Neural cell (in vitro differentiated cells): ENCODE measurements at regions not wholly inside any gene's neighbourhood (a gene's known extent, or its start where the extent isn't known, plus 50 kb on each side); places are given as distances from the start of the nearest gene placed in this dataset.

Experiments
- H2AFZ ChIP-seq: fragments of 200-600, 300-800 bp; sonication (generic), shearing (Covaris generic); 2 replicates; pipeline ENCODE4 v1.6.0; 2014; ENCODE audit warnings: low read depth, mild to moderate bottlenecking, antibody characterized with exemption, low read length, moderate library complexity
- H3F3A ChIP-seq: fragments of 200-600 bp; shearing (Covaris generic); 2 replicates; pipeline ENCODE4 v1.6.1; 2016; ENCODE audit warnings: mild to moderate bottlenecking, moderate library complexity, mixed read lengths, antibody characterized with exemption, low read length; ENCODE audit not compliant: insufficient read depth, poor library complexity, severe bottlenecking
- H3K27ac ChIP-seq: fragments of 200-600, 300-800 bp; sonication (generic), shearing (Covaris generic); 2 replicates; pipeline ENCODE4 v1.5.1; 2014; ENCODE audit warnings: mild to moderate bottlenecking, low read length, moderate library complexity
- H3K27me3 ChIP-seq: fragments of 300-800, 200-600 bp; sonication (generic), shearing (Covaris generic); 2 replicates; pipeline ENCODE4 v1.6.0; 2014; ENCODE audit warnings: mild to moderate bottlenecking, low read depth, low read length, moderate library complexity; ENCODE audit not compliant: insufficient read depth
- H3K36me3 ChIP-seq: fragments of 300-800, 200-600 bp; sonication (generic), shearing (Covaris generic); 2 replicates; pipeline ENCODE4 v1.5.1; 2014; ENCODE audit warnings: mild to moderate bottlenecking, antibody characterized with exemption, low read length, moderate library complexity; ENCODE audit not compliant: insufficient read depth
- H3K4me2 ChIP-seq: fragments of 300-800, 200-600 bp; sonication (generic), shearing (Covaris generic); 2 replicates; pipeline ENCODE4 v1.6.0; 2014; ENCODE audit warnings: mild to moderate bottlenecking, low read length
- H3K4me3 ChIP-seq: fragments of 300-800, 200-600 bp; sonication (generic), shearing (Covaris generic); 2 replicates; pipeline ENCODE4 v1.5.1; 2014; ENCODE audit warnings: mild to moderate bottlenecking, low read length, moderate library complexity
- H3K79me2 ChIP-seq: fragments of 200-600 bp; shearing (Covaris generic); replicated peaks from 2 replicates; pipeline ENCODE4 v1.6.0; 2014; ENCODE audit warnings: mild to moderate bottlenecking, low read length, moderate library complexity; ENCODE audit not compliant: insufficient read depth
- H3K9ac ChIP-seq: fragments of 300-800, 200-600 bp; sonication (generic), shearing (Covaris generic); 2 replicates; pipeline ENCODE4 v1.6.1; 2016; ENCODE audit warnings: mild to moderate bottlenecking, low read length, mixed read lengths
- H3K9me2 ChIP-seq: fragments of 200-600 bp; shearing (Covaris generic); 2 replicates; pipeline ENCODE4 v1.6.1; 2016; ENCODE audit warnings: mild to moderate bottlenecking, low read length, mixed read lengths; ENCODE audit not compliant: insufficient read depth
- H3K9me3 ChIP-seq: fragments of 200-600, 300-800 bp; sonication (generic), shearing (Covaris generic); 2 replicates; pipeline ENCODE4 v1.6.1; 2016; ENCODE audit warnings: mild to moderate bottlenecking, mixed run types, low read length, moderate library complexity, mixed read lengths
- H4K20me1 ChIP-seq: fragments of 200-600 bp; shearing (Covaris generic); 2 replicates; pipeline ENCODE4 v1.6.1; 2016; ENCODE audit warnings: mild to moderate bottlenecking, mixed run types; ENCODE audit not compliant: insufficient read depth
- CTCF ChIP-seq: fragments of 450-650 bp; IDR thresholded peaks from 2 replicates; pipeline ENCODE4 v1.5.1; 2014; ENCODE audit warnings: antibody characterized with exemption, mild to moderate bottlenecking, moderate library complexity; ENCODE audit not compliant: poor library complexity, severe bottlenecking
- EP300 ChIP-seq: fragments of 450-650 bp; conservative IDR thresholded peaks from 2 replicates; pipeline ENCODE4 v1.6.1; 2014; ENCODE audit warnings: antibody characterized with exemption, mild to moderate bottlenecking, moderate library complexity; ENCODE audit not compliant: poor library complexity, severe bottlenecking
- EZH2 ChIP-seq: fragments of 200-600, 300-800 bp; shearing (Covaris generic), sonication (generic); IDR thresholded peaks from 2 replicates; pipeline ENCODE4 v1.6.1; 2014; ENCODE audit warnings: antibody characterized with exemption, low read length, borderline replicate concordance, mild to moderate bottlenecking; ENCODE audit not compliant: insufficient read depth, poor library complexity, severe bottlenecking
- MXI1 ChIP-seq: fragments of 450-650 bp; conservative IDR thresholded peaks from 2 replicates; pipeline ENCODE4 v1.6.1; 2014; ENCODE audit warnings: antibody characterized with exemption, mild to moderate bottlenecking; ENCODE audit not compliant: poor library complexity, severe bottlenecking
- POLR2AphosphoS5 ChIP-seq: IDR thresholded peaks from 2 replicates; pipeline ENCODE4 v1.6.1; 2012
- RAD21 ChIP-seq: fragments of 450-650 bp; conservative IDR thresholded peaks from 2 replicates; pipeline ENCODE4 v1.6.1; 2014; ENCODE audit warnings: antibody characterized with exemption, mild to moderate bottlenecking, moderate library complexity
- REST ChIP-seq: IDR thresholded peaks from 2 replicates; pipeline ENCODE4 v1.6.1; 2012; ENCODE audit warnings: borderline replicate concordance
- SMC3 ChIP-seq: fragments of 450-650 bp; conservative IDR thresholded peaks from 2 replicates; pipeline ENCODE4 v1.6.1; 2014; ENCODE audit warnings: antibody characterized with exemption, mild to moderate bottlenecking, moderate library complexity; ENCODE audit not compliant: poor library complexity
- TAF1 ChIP-seq: IDR thresholded peaks from 2 replicates; pipeline ENCODE4 v1.6.1; 2012; ENCODE audit warnings: low read depth

GRCh38 chr11:95500466-95500865, 269.5 kb upstream of the SESN3 start:
- Histone ChIP-seq H3K79me2 (no peaks in the 10 kb centered on the region), H3K27me3 (no peaks in the 10 kb centered on the region), H2AFZ (no peak overlapping the region)

GRCh38 chr11:95499516-95500135, 268.6 kb upstream of the SESN3 start:
- H3K4me3 ChIP-seq: no peak overlapping the region
- TF ChIP-seq TAF1 (no peak), SMC3 (no peak), MXI1 (no peak), RAD21 (no peak), REST (no peak), CTCF (no peak), POLR2AphosphoS5 (no peak), EP300 (no peak), EZH2 (no peak)
- H3F3A ChIP-seq: no peaks in the 10 kb centered on the region
- H3K79me2 ChIP-seq: no peaks in the 10 kb centered on the region
- no peak overlapping the region for H3K27ac ChIP-seq
- H4K20me1 ChIP-seq: no peaks in the 10 kb centered on the region
- no peak overlapping the region for H3K4me2 ChIP-seq
- H3K9me3 ChIP-seq: peaks cover 4% of the 10 kb centered on the region
- no peaks in the 10 kb centered on the region for H3K9me2 ChIP-seq
- no peaks in the 10 kb centered on the region for H3K36me3 ChIP-seq
- H3K27me3 ChIP-seq: no peaks in the 10 kb centered on the region
- H2AFZ ChIP-seq: no peak overlapping the region
- no peak overlapping the region for H3K9ac ChIP-seq

More at GRCh38 chr11:95500466-95500865, 269.5 kb upstream of the SESN3 start:
- Histone ChIP-seq H3K4me2 (no peak overlapping the region), H3K27ac (no peak overlapping the region), H3K9me2 (no peaks in the 10 kb centered on the region), H3K9ac (no peak overlapping the region), H3K9me3 (no peaks in the 10 kb centered on the region), H3K36me3 (no peaks in the 10 kb centered on the region), H3F3A (no peaks in the 10 kb centered on the region), H3K4me3 (no peak overlapping the region), H4K20me1 (no peaks in the 10 kb centered on the region)
- no peak for TF ChIP-seq CTCF
- no peak for TF ChIP-seq RAD21
